ENCODE measurements at regions not wholly inside any gene's neighbourhood (a gene's known extent, or its start where the extent isn't known, plus 50 kb on each side); places are given as distances from the start of the nearest gene placed in this dataset.
A peak's percentile ranks its signal among the peaks of the same experiment; 100 is the strongest.

DNA sequence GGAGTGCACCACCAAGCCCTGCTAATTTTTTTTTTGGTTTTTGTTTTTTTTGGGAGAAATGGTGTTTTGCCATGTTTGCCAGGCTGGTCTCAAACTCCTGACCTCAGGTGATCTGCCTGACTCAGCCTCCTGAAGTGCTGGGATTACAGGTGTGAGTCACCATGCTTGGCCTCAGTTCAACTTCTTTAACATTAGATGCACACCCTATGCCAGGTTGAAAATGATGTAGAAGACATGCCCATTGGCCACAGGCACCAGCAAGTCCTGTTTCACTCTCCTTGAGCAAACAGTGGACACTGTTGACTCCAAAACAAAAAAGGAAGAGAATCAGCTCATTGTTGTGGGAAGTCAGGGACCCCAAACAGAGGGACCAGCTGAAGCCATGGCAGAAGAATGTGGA lies 1205.3 kb downstream of the REEP3 start:
- in situ Hi-C loops (cut with HindIII; ENCODE audit: low pct_ligation_motif_present, low sequenced_read_pairs) = no loop called here
- H3K27me3 ChIP-seq (replicated peaks) = no peaks in the 10 kb centered on the region
- no peak overlapping the region for H3K27ac ChIP-seq
- H3K36me3 ChIP-seq (replicated peaks) = no peaks in the 10 kb centered on the region
- no peak overlapping the region for H3K4me3 ChIP-seq (ENCODE audit: low read depth, low read length)
- TF ChIP-seq, protein P1, sequence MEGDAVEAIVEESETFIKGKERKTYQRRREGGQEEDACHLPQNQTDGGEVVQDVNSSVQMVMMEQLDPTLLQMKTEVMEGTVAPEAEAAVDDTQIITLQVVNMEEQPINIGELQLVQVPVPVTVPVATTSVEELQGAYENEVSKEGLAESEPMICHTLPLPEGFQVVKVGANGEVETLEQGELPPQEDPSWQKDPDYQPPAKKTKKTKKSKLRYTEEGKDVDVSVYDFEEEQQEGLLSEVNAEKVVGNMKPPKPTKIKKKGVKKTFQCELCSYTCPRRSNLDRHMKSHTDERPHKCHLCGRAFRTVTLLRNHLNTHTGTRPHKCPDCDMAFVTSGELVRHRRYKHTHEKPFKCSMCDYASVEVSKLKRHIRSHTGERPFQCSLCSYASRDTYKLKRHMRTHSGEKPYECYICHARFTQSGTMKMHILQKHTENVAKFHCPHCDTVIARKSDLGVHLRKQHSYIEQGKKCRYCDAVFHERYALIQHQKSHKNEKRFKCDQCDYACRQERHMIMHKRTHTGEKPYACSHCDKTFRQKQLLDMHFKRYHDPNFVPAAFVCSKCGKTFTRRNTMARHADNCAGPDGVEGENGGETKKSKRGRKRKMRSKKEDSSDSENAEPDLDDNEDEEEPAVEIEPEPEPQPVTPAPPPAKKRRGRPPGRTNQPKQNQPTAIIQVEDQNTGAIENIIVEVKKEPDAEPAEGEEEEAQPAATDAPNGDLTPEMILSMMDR (IDR thresholded peaks at IDR 0.05; ENCODE audit: low read depth, low read length, missing control alignments) = no peak
- no peak for DNase-seq

DNA sequence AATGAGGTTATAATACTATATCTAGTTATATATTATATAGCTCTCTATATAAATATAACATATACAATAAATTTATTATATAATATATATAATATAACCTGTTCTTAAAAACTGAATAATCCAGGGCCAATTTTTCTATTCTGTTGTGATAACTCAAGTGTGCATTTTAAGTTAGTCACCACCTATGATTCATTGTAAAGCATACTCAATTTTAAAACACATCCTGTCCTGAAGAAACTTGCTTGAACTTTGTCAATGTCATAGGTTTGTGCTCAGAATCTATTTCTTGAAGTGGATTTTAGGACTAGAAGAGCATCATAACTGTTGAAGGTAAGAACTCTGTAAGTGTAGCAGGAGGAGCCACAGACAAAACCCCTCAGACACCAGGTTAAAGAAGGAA lies 1209.8 kb downstream of the REEP3 start:
- Histone ChIP-seq H3K4me3 (ENCODE audit: low read depth, low read length) (no peak overlapping the region), H3K36me3 (replicated peaks) (no peaks in the 10 kb centered on the region), H3K27me3 (replicated peaks) (no peaks in the 10 kb centered on the region), H3K27ac (no peak overlapping the region)
- in situ Hi-C loops (cut with HindIII; ENCODE audit: low pct_ligation_motif_present, low sequenced_read_pairs) = no loop called here
- no peak for DNase-seq
- TF ChIP-seq, protein P1 (IDR thresholded peaks at IDR 0.05; ENCODE audit: low read depth, low read length, missing control alignments) = no peak

DNA sequence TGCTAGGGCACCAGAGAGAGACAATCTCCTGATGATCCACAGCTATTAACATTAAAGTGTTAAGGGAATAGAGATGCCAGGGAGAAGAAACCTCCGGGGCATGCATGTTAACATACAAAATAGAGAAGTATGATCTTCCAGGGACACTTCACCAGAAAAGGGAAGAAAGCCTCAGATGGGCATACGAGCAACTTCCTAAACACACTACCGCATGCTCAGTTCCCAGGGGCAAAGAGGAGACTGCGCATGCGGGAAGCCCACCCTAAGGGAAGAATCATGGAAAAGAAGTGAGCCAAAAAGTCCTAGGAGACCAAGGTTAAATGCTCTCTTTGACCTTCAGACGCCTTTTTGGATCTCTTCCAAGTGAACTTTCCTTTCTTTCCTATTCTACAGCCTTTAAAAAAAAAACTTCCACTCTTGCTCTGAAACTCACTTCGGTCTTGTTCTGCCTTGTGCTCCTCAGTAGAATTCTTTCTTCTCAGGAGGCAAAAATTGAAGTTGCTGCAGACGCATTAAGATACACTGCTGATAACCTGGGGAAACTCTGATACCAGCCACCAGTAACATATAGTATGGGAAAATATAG lies 1211.3 kb downstream of the REEP3 start:
- Histone ChIP-seq H3K27me3 (replicated peaks) (no peaks in the 10 kb centered on the region), H3K27ac (no peak overlapping the region), H3K4me3 (ENCODE audit: low read depth, low read length) (no peak overlapping the region), H3K36me3 (replicated peaks) (no peaks in the 10 kb centered on the region)
- TF ChIP-seq, protein P1 (IDR thresholded peaks at IDR 0.05; ENCODE audit: low read depth, low read length, missing control alignments) = no peak
- DNase-seq = no peak
- in situ Hi-C loops (cut with HindIII; ENCODE audit: low pct_ligation_motif_present, low sequenced_read_pairs) = no loop called here

DNA sequence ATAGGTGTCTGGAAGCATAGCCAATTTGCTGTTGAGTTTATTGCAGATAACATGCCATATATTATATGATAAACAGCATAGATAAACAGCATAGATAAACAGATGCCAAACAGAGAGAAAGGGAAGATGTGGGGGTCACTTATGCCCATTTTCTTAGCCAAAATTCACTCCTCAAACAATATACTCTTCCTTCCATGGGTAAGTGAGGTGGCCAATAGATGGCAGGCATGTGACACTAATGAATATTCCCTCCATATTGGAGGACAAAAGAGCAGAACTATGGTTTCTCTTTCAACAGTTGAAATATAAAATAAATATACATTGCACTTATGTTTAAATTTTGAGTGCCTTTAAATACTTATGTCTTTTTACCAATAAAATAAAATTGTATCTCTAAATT lies 1212.8 kb downstream of the REEP3 start:
- TF ChIP-seq, protein P1 (IDR thresholded peaks at IDR 0.05; ENCODE audit: low read depth, low read length, missing control alignments) = peak; percentile 49
- DNase-seq = peak; percentile 35
- in situ Hi-C loops (cut with HindIII; ENCODE audit: low pct_ligation_motif_present, low sequenced_read_pairs) = no loop called here

GRCh38 chr10:64738462-64738861 lies 1217.3 kb downstream of the REEP3 start:
- Histone ChIP-seq H3K4me3 (ENCODE audit: low read depth, low read length) (no peak overlapping the region), H3K36me3 (replicated peaks) (no peaks in the 10 kb centered on the region), H3K27ac (no peak overlapping the region), H3K27me3 (replicated peaks) (no peaks in the 10 kb centered on the region)
- in situ Hi-C loops (cut with HindIII; ENCODE audit: low pct_ligation_motif_present, low sequenced_read_pairs) = no loop called here
- TF ChIP-seq, protein P1 (IDR thresholded peaks at IDR 0.05; ENCODE audit: low read depth, low read length, missing control alignments) = no peak
- DNase-seq = no peak

More for the DNA sequence above, 1212.8 kb downstream of the REEP3 start:
- no peak overlapping the region for H3K27ac ChIP-seq
- H3K27me3 ChIP-seq (replicated peaks) = no peaks in the 10 kb centered on the region
- H3K4me3 ChIP-seq (ENCODE audit: low read depth, low read length) = no peak overlapping the region
- H3K36me3 ChIP-seq (replicated peaks) = no peaks in the 10 kb centered on the region

- H3K36me3 ChIP-seq (replicated peaks) = no peaks in the 10 kb centered on the region
- TF ChIP-seq, protein P1 (IDR thresholded peaks at IDR 0.05; ENCODE audit: low read depth, low read length, missing control alignments) = no peak
- H3K27me3 ChIP-seq (replicated peaks) = no peaks in the 10 kb centered on the region
- H3K27ac ChIP-seq = no peak overlapping the region
- H3K4me3 ChIP-seq (ENCODE audit: low read depth, low read length) = no peak overlapping the region
- in situ Hi-C loops (cut with HindIII; ENCODE audit: low pct_ligation_motif_present, low sequenced_read_pairs) = no loop called here
- no peak for DNase-seq
Observed at GRCh38 chr10:64745565-64745964, 1224.4 kb downstream of the REEP3 start.
